ENCODE measurements at regions not wholly inside any gene's neighbourhood (a gene's known extent, or its start where the extent isn't known, plus 50 kb on each side); places are given as distances from the start of the nearest gene placed in this dataset.

DNA sequence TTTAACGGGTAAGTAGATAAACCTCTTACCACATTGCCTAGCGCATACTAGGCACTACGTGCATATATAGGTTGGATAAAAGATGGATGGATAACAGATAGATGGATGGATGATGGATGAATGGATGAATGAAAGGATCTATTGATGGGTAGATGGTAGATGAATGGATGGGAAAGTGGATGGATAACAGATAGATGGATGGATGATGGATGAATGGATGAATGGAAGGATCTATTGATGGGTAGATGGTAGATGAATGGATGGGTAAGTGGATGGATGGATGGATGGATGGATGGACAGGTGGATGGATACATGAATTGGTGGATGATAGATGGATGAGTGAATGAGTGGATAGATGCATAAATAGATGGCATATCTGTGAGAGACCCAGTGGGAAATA lies 555.0 kb downstream of the MN1 start:
- TF ChIP-seq GATA2 (IDR thresholded peaks at IDR 0.05; ENCODE audit: low read depth, low read length) (no peak), GATA3 (IDR thresholded peaks at IDR 0.05; ENCODE audit: low read depth, low read length) (no peak)
